ENCODE measurements at regions not wholly inside any gene's neighbourhood (a gene's known extent, or its start where the extent isn't known, plus 50 kb on each side); places are given as distances from the start of the nearest gene placed in this dataset.

DNA sequence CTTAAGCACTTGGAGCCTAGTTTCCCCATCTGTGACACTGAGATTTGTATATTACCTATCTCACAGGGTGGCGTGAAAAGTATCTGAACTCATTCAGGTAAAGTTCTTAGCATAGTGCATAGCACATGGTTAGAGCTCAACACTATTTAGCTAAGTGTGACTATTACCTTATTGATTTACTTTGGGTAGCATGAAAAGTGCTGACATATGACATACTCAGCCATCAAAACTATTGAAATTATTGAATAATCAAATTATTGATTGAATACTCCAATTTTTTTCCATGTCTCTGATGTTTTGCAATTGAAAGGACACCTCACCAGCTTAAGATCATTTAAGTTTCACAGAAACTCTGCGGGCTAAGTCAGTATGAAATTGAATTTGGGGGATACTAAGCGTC is 715.0 kb downstream of the EFNB2 start:
- DNase-seq, result no peak

DNA sequence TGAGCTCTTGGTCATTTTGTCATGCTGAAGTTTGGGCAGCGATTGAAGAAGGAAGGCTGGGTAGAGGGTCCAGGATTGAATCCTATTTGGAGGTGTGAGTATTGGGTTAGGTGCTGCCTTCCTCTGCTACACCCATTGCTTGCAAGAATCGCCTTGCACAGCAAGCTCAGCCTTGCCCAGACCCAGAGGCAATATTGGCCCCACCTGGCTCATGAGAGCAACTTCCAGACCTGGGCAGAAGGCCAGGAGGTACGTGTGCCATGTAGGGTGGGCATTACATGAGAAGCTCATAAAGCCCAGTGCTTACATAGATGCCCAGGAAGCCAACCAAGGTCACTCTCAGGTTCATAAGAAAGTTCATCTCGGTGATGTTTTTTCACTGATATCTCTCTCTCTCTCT is 718.0 kb downstream of the EFNB2 start:
- DNase-seq, result no peak

DNA sequence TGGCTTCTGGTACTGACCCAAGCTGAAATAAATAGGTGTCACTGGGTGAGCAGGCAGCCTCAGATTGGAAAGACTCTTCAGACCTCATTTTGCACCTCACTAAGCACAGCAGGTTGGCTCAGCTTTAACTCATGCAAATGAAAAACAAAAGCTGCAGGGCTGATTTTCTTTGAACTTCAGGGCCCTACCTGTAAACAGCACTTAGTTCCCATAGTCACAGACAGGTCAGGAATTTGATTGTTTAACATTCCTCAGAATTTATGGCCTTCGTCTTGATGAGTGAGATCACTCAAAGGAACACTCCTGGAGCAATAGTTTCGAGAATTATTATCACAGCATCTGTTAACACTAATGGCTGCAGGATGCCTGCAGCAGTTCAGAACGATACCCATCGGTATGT is 718.5 kb downstream of the EFNB2 start:
- no peak for DNase-seq

DNA sequence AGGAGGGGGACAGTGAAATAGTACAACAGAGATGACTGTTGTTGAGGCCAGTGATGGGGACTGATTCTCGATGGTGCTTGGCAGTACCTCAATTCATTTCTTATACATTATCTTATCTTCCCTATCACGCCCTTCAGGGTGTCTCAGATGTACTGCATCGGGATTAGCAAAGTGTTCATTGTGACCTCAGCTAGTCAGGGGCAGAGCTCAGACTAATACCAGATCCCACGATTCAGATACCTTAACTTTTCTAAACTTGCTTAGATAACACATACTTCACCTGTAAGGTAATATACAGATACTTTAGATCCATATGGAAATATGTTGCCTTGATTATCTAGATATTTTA is 720.6 kb downstream of the EFNB2 start:
- DNase-seq, result no peak

DNA sequence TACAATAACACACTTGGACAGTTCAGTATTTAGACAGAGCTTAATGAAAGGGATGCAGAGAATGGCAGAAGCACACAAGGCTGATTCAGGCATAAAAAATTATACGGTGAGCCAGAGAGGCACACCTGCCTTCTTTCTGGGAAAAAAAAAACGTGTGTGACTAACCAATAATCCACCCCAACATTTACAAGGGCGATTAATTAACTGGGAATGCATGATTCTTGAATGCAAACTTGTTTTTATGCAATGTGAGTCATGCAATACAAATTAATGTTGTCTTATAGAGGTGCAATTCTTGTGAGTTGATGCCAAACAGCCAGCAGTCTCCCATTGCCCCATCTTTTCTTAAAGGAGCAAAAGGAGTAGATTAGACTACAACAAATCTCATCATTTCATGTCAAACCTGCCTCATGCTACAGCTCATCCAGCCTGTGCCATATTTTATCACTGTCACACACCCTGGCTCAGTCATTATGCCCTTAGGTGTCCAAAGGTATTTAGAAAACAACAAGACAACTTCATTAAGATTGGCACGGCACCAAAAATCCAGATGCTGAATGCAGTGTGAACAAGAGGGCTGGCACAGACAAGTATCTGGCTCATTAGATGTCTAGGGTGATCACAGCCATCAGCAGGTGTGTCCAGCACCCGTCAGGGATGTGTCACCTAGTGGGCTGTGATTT is 721.1 kb downstream of the EFNB2 start:
- no peak for DNase-seq

DNA sequence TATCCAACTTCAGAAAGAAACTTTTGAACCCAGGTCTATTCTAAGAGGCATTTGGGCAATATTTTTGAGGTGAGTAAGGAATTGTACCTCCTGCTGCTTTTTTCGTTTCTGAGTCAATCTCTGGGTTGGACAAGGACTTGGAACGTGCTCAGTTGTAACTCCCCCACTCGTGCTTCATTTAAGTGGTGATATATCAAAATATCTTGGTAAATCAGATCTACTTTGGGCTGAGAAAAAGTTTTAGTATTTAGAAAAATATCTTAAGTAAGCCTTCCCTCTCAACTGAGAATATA is 728.9 kb downstream of the EFNB2 start:
- DNase-seq, result no peak

DNA sequence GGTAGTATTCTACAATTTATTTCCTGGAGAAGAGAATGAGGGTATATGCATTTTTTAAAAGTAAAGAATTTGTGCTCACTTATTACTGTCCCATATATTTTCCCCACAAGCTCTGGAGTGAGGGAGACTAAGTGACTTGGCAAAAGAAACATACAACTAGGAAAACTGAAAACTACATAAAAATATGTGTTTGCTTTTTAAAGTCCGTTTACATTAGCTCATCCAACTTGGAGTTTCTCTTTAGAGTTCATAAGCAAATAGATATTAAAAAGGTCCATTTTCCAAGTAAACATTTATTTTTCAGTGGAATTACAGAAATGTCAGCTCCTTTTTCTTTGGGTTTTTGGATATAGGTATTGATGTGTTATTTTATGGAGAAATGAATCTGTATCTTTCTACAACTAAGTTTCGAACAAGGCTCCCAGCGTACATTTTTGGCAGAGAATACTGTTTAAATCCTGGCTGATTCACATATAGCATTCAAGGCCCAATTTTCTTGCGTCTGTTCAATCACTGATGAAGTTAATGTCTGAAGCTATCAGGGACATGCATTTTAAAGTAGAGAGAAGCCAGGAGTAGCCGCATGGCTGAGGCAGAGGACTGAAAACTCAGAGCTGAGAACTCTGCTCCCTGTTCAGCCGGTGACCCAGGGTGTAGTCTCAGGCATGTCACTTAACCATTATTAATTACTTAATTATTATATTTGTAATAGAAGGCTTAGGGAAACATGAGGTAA is 729.4 kb downstream of the EFNB2 start:
- no peak for DNase-seq

DNA sequence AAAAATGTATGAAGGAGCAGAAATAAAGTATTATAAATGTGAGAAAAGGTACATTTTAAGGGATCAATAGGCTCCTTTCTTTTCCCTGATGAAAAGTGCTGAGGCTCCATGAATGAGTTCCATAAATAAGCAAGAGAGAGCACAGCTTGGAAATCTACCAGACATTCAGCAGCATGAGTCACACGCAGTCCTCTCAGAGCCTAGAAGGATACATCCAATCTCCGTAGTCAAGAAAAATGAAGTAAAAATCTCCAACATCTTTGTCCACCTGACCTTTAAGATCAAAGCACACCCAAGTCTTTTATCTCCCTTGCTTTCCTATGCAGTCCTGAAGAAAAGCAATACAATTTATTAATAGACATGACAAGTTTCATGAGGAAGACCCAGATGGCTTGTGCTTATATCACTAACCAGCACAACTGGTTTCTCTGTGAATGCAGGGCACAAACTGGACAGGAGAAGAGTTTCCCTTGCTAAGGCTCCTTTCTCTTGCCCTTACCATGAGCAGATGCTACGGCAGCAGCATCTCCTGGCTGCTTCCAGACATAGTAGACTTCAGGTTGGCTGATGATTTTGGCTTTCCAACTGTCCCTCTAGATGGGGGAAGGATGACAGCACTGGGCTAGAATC is 730.8 kb downstream of the EFNB2 start:
- DNase-seq, result no peak

DNA sequence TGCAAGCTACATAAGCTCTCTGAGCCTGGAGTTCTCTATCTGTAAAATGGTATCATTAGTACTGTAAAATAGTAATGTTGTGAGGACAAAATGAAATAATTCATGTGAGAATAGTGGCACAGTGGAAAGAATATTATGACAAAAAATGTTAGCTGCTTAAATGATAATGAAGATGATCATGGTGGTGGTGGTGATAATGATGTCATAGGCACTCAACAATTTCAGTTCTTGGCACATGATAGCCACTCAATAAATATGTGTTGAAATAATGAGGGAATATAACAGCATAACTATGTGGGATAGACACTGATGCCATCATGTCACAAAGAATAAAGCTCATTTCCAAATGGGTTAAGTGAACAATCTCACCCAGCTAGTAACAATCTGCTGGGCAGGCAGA is 736.3 kb downstream of the EFNB2 start:
- DNase-seq, result no peak

DNA sequence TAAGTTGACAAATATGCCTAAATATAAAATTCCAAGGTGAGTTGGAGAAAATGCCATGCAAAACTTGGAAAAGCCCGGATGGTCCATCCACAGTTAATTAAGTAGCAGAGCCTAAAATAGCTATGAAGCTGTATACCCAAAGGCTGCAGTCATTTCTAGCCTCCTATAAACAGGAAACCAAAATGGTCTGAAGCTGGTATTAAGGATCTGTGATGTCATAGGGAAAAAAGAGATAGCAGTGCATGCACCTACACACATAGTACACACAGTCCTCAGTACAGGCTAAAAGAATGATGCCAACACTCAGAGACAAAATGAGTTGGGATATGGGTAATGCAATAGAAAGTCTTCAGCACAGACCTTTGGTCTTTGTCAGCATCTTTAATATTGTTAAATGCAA is 736.9 kb downstream of the EFNB2 start:
- DNase-seq, result no peak

DNA sequence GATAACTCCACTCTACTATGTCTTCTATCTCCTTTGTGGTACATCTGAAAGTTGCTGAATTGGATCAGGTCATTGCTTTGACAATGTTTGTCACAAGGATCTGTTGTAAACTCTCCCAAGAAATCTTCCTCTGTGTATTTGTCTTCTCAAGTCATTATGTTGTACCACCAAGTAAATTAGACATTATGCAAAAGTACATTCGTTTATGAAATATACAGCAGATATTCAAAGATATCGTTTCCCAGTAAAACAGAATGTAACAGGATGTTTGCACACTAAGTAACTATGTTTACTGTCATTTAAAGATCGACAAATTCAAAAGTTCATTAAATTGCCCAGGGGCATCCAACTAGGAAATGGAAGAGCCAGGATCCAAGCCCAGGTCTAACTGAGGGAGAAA is 739.4 kb downstream of the EFNB2 start:
- no peak for DNase-seq

DNA sequence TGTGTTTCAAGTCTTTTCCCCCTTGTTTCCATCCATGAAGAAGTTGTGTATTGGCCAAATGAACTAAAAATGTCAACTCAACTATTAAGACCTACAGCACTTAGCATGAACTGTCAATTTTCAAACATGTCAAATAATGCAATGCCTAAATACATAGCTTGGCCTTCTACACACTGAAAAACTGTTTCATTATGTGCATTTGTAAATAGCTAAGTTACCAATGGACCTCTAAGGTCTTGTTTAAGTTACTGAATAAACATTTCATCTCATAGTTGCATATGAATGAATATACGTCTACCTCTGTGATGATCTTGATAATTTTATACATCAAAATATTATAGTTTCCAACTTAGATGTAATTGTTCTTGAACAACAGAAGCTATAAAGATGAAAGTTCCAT is 744.5 kb downstream of the EFNB2 start:
- DNase-seq, result no peak

DNA sequence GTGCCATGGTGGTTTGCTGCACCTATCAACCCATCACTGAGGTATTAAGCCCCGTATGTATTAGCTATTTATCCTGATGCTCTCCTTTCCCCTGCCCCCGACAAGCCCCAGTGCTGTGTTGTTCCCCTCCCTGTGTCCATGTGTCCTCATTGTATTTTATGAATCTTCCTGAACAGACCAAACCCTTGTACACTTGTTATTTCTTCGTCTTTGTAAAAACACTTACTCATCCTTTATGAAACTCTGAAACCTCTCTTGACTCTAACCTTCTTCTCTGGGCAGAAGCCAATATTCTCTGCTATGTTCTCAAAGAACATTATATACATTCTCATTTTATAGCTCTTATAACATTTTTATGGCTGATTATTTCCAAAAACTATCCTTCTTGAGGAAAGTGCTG is 746.9 kb downstream of the EFNB2 start:
- no peak for DNase-seq

DNA sequence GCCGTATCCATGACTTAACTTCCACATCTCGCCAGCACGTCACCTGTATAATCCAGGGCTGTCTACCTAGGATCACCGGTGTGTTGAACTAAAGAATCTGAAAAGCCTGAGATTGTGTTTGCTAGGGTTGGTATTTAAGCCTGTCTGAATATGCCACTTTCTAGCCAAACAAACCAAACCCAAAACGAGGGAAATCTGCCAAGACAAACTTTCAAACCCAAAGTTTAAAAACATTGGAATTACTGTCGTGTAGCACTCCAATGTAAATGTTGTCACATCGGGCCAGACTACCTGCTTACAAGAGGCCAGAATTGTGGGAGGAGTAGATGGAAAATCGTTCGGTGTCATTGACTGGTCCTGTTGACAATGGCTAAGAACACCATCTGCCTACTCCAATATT is 747.8 kb downstream of the EFNB2 start:
- DNase-seq, result no peak

DNA sequence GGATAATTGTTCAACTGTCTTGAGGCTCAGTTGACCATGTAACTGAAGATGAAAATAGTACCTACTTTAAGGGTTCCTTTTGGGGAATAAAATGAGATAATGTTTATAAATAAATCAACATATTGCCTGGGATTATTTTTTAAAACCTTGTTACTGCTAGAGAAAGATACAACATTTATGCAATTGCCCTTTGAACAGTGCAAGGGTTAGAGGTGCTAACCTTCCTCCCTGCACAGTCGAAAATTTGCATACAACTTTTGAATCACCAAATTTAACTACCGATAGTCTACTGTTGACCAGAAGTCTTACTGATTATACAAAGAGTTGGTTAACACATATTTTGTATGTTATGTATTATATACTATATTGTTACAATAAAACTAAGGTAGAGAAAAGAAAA is 750.0 kb downstream of the EFNB2 start:
- no peak for DNase-seq

DNA sequence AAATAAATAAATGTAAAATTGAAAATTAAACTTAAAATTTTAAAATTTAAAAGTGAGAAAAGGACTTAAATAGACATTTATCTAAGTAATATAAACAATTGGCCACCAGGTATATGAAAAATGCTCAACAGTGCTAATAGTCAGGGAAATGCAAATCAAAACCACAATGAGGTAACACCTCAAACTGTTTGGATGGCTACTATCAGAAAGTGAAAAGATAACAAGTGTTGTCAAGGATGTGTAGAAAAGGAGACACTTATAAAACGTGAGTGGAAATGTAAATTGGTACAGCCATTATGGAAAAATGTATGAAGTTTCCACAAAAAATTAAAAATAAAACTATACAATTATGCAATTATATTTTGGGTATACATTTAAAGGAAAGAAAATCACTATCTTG is 752.2 kb downstream of the EFNB2 start:
- no peak for DNase-seq

DNA sequence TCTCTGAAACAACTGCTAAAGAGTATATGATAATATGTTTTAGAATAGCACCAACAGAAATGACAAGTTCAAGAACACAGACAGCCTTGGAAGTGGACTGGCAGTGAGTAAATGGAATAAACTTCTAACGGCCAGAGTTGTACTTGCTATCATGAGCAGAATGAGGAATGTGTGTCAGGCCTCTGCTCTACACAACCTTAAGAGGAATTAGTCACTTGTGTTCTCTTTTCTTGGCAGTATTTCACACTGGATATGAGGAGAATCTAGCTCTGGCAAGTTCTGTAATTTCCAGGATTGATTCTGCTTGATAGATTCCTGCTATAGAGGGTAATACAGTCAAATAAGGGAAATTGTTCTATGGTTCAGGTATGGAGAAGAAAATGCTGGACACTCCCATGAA is 757.3 kb downstream of the EFNB2 start:
- DNase-seq, result no peak

DNA sequence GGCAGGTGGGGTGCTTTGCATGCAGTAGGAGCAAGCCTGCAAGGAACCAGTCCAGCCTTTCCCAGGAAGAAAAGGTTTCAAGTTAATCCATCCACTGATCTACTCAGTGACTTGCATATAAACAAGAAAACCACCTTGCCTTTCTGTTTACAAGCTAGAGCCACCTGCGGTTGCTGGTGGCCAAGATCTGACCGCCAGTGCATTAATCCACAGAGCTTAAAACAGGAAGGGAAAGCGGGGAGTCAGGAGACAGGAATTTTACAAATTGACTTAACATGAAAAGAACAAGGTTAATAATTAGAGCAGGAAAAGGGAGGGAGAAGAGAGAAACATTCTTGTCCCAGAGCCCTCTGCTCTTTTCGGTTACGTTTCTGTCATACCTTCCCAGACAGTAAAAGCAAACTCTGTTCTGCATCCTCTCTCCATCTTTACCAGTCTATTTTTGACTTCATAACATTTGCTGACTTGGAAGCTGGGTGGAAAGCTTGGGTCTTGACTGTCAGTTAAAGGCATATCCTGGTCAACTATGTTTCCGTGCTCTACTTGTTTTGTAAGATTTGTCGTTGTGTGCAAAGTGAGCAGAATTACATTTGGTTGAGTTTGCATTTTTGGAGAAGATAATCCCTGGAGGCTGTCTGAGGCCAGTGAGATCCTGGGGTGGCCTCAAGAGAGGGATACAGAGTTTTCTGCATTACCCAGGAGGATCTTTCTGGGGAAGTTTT is 760.6 kb downstream of the EFNB2 start:
- DNase-seq, result no peak

DNA sequence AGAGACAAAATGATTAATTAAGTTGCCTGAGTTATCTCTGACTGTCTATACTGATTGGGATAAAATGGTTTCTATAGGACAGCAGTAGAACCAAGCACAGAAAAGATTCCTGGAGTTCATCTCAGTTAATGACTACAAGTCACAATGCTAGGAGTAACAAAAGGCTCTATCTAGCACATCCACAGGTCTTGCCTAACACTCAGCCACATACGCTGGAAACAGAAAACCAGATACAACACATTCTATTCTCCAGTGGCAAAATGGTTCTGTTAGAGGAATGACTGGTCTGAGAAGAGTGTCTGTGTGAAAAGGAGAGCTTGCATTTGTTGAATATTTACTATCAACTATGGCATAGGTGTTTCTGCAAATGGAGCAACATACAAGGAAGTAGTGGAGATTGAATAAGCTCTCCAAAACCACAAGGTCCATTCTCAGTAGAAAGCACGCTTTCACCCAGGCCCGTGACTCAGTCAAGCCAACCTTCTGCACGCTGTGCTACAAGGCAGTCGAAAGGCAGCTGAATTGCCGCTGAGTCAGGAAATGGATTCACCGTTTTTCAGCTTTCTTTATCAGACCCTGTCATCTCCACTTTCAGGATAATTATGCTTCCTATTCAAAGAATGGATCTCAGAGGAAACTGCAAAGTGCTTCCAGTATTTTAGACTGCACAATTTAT is 761.5 kb downstream of the EFNB2 start:
- no peak for DNase-seq

DNA sequence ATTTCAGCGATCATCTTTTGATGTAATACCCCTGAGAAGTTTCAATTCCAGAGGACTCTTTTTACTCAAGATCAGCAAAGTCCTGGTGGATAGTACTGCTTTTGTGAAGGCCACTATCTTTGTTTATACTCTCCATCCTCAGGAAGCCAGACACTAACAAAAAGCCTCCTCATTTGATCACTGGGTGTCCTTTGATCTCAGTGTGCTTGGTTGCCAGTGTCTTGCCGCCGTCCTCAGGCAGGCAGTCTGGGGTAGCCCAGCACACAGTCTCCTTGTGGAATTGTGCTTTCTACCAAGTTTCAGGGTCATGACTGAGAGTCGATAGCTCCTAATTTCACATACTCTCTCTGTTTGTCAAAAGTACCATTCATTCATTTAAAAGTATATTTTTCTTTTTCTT is 762.2 kb downstream of the EFNB2 start:
- no peak for DNase-seq

DNA sequence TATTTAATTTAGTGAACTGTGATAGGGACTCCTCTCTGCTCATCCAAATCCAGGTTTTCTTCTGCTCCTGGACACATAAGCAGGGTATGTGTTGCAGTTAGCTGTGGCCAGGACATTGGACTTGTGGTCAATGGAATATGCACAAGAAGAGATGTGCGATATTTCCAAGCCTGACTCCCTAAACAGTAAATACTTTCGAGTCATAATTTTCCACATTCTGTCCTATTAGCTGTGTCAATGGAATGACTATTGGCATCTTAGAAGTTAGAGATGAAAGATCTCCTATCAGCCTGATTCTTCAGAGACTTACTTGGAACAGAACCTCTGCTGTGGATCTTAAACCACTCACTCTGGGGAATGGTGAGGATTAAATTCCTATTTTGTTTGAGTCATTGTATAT is 771.0 kb downstream of the EFNB2 start:
- no peak for DNase-seq

DNA sequence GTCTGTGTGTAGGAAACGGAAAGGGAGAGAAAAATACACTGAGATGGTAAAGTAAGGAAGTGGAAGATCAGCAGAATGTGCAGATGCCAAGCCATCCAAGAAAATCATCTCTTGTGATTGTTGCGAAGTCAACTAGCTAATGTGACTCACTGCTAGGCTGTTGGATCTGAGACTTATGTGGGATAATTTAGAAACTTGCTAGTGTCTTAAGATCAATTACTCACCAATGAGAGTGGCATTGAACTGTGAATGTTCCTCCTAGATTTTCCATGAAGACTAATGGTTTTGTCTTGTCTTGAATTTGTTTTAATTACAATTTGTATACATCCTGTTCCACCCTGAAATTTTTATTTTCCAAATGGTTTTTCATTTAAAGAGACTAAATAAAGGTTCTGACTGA is 771.6 kb downstream of the EFNB2 start:
- no peak for DNase-seq

DNA sequence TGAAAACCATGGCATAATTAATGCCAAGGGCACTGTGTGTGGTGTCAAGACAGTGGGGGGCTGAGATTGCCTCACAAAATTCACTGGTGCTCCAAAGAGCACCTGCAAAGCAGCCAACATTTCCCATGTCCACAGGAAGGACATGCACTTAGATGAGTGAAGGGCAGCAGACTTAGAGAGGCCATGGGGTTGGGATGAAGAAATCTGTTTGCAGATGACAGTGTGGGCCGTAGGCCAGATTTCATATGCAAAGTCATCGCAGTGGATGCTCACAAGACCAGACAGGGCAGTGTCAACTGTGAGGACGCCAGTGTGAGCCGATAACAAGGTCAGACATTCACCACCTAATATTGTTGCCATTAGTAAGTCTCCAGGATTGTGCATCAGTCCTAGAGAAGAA is 773.4 kb downstream of the EFNB2 start:
- no peak for DNase-seq

Measured in SHP77 treated with DMSO at 0.1 percent for 48 hours (cell line).